ENCODE measurements at regions not wholly inside any gene's neighbourhood (a gene's known extent, or its start where the extent isn't known, plus 50 kb on each side); places are given as distances from the start of the nearest gene placed in this dataset.

- no peaks in the 10 kb centered on the region for H3K9me3 ChIP-seq
- intact Hi-C loops (cut with DNase I), result no loop called here
- DNase-seq (no peak), ATAC-seq (peak; percentile 86)
- H3K36me3 ChIP-seq, result no peaks in the 10 kb centered on the region
- TF ChIP-seq CTCF (IDR thresholded peaks at IDR 0.05), result peak; percentile 64
- no peaks in the 10 kb centered on the region for H3K27me3 ChIP-seq
- H3K27ac ChIP-seq, result no peak overlapping the region
- no peaks in the 10 kb centered on the region for H3K4me1 ChIP-seq
- no peak overlapping the region for H3K4me3 ChIP-seq
These were observed 266.8 kb upstream of the CXCR4 start for GRCh38 chr2:136384531-136385303.

GRCh38 chr2:136383167-136383566 lies 265.2 kb upstream of the CXCR4 start:
- no peak for DNase-seq
- no peaks in the 10 kb centered on the region for H3K36me3 ChIP-seq
- no peak for TF ChIP-seq CTCF (IDR thresholded peaks at IDR 0.05)
- no peaks in the 10 kb centered on the region for H3K27me3 ChIP-seq
- no peak overlapping the region for H3K4me3 ChIP-seq
- intact Hi-C loops (cut with DNase I), result no loop called here
- H3K9me3 ChIP-seq, result no peaks in the 10 kb centered on the region
- no peaks in the 10 kb centered on the region for H3K4me1 ChIP-seq
- ATAC-seq, result no peak
- H3K27ac ChIP-seq, result no peak overlapping the region

- no peaks in the 10 kb centered on the region for H3K36me3 ChIP-seq
- no peak for TF ChIP-seq CTCF (IDR thresholded peaks at IDR 0.05)
- DNase-seq (no peak), ATAC-seq (peak; percentile 64)
- no peaks in the 10 kb centered on the region for H3K27me3 ChIP-seq
- no peaks in the 10 kb centered on the region for H3K9me3 ChIP-seq
- intact Hi-C loops (cut with DNase I), result no loop called here
- H3K4me1 ChIP-seq, result peaks cover under 1% of the 10 kb centered on the region
- H3K4me3 ChIP-seq, result no peak overlapping the region
- no peak overlapping the region for H3K27ac ChIP-seq
These were observed 264.0 kb upstream of the CXCR4 start for GRCh38 chr2:136381722-136382633.

- no peak for DNase-seq
- no peak for TF ChIP-seq CTCF (IDR thresholded peaks at IDR 0.05)
- H3K9me3 ChIP-seq, result no peaks in the 10 kb centered on the region
- H3K4me1 ChIP-seq, result peaks cover 4% of the 10 kb centered on the region
- intact Hi-C loops (cut with DNase I), result no loop called here
- H3K27me3 ChIP-seq, result no peaks in the 10 kb centered on the region
- H3K27ac ChIP-seq, result no peak overlapping the region
- ATAC-seq, result no peak
- H3K4me3 ChIP-seq, result no peak overlapping the region
- no peaks in the 10 kb centered on the region for H3K36me3 ChIP-seq
These were observed 263.3 kb upstream of the CXCR4 start for GRCh38 chr2:136381245-136381644.

GRCh38 chr2:136378712-136379595 lies 261.0 kb upstream of the CXCR4 start:
- peak; percentile 83 for ATAC-seq
- H3K4me3 ChIP-seq, result no peak overlapping the region
- H3K36me3 ChIP-seq, result no peaks in the 10 kb centered on the region
- H3K9me3 ChIP-seq, result no peaks in the 10 kb centered on the region
- no peak for DNase-seq
- intact Hi-C loops (cut with DNase I), result loop anchor here (5.0 kb wide), 1 partner anchor 462 kb away; no protein-coding TSS in a partner anchor
- TF ChIP-seq CTCF (IDR thresholded peaks at IDR 0.05), result peak; percentile 75
- H3K27me3 ChIP-seq, result no peaks in the 10 kb centered on the region
- peaks cover 4% of the 10 kb centered on the region for H3K4me1 ChIP-seq
- no peak overlapping the region for H3K27ac ChIP-seq
